ENCODE measurements at regions not wholly inside any gene's neighbourhood (a gene's known extent, or its start where the extent isn't known, plus 50 kb on each side); places are given as distances from the start of the nearest gene placed in this dataset.

DNA sequence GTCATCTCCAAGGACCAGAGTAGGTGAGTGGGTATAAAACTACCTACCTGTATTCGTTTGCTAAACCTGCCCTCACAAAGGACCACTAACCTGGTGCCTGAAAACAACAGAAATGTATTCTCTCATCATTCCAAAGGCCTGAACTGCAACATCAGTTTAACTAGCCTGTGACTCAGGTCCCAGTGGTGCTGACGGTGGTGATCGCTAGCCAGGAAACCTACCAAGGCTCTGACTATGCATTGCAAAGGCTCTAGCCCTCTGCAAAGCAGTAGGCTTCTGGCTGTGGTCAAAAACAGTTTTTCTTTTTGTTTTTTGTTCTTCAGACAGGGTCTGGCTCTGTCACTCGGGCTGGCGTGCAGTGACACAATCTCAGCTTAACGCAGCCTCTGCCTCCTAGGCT is 107.5 kb downstream of the NPTX2 start:
- TF ChIP-seq CTCF (IDR thresholded peaks at IDR 0.05; ENCODE audit: low read depth, low read length) = no peak
- H3K4me3 ChIP-seq (ENCODE audit: low read depth, low read length) = no peak overlapping the region

GRCh38 chr7:98727146-98727709 is 110.1 kb downstream of the NPTX2 start:
- no peak for TF ChIP-seq CTCF (IDR thresholded peaks at IDR 0.05; ENCODE audit: low read depth, low read length)
- H3K4me3 ChIP-seq (ENCODE audit: low read depth, low read length) = no peak overlapping the region

DNA sequence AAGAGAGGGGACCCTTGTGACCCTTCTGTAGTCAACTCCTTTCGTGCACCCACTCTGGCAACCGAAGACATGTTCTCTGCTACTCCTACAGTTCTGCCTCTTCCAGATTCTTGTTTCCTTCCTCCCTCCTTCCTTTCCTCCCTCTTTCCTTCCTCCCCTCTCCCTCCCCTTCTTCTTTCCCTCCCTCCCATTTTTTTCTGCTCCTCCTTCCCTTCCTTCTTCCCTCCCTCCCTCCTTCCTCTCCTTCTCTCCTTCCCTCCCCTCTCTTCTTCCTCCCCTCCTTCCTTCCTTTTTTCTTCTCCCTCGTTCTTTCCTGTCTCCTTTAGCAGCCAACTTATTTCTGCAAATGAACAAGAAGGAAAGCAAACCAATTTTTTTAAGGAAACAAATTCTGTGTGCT is 111.5 kb downstream of the NPTX2 start:
- no peak overlapping the region for H3K4me3 ChIP-seq (ENCODE audit: low read depth, low read length)
- no peak for TF ChIP-seq CTCF (IDR thresholded peaks at IDR 0.05; ENCODE audit: low read depth, low read length)

- TF ChIP-seq CTCF (IDR thresholded peaks at IDR 0.05; ENCODE audit: low read depth, low read length) = no peak
These were observed 112.0 kb downstream of the NPTX2 start for GRCh38 chr7:98729121-98729520.

DNA sequence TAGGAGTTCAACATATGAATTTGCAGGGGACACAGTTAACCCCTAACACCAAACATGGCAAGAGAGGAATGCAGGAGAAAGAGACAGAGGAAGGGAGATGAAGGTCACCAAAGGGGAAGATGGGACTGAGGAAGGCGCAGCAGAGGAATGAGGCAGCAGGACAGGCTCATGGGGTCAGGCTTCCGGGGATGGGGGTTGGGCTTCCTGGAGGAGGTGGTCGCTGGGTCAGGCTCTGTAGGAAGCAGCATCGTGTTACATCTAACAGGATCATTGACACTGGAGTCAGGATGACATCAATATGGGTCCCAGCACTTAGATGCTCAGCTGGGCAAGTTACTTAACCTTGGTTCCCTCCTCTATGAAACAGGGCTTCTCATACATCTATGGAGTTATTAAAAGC is 113.2 kb downstream of the NPTX2 start:
- TF ChIP-seq CTCF (IDR thresholded peaks at IDR 0.05; ENCODE audit: low read depth, low read length) = no peak
- H3K4me3 ChIP-seq (ENCODE audit: low read depth, low read length) = no peak overlapping the region

More at GRCh38 chr7:98729121-98729520, 112.0 kb downstream of the NPTX2 start:
- H3K4me3 ChIP-seq (ENCODE audit: low read depth, low read length) = no peak overlapping the region

- H3K4me3 ChIP-seq (ENCODE audit: low read depth, low read length) = no peak overlapping the region
- TF ChIP-seq CTCF (IDR thresholded peaks at IDR 0.05; ENCODE audit: low read depth, low read length) = no peak
These were observed 114.6 kb downstream of the NPTX2 start for GRCh38 chr7:98731651-98732050.

DNA sequence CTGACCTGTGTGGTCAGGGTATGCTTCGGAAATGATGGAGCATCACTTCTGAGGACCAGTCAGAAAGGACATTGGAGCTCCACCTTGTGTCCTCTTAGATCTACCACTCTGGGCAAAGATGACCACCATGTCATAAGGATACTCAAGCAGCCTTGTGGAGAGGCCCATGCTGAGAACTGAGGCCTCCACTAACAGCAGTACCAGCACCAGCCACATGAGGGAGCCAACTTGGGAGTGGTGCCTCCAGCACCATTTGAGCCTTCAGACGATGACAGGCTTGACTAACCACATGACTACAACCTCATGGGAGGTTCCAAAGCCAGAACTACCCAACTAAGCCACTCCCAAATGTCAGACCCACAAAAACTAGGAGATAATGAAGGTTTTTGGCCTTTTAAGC is 116.0 kb downstream of the NPTX2 start:
- H3K4me3 ChIP-seq (ENCODE audit: low read depth, low read length) = no peak overlapping the region
- TF ChIP-seq CTCF (IDR thresholded peaks at IDR 0.05; ENCODE audit: low read depth, low read length) = peak; percentile 54

All from WI38 (cell line).